Skin epidermis (tissue), 12 donors: ENCODE measurements at regions not wholly inside any gene's neighbourhood (a gene's known extent, or its start where the extent isn't known, plus 50 kb on each side); places are given as distances from the start of the nearest gene placed in this dataset.
"Not testable (repeated sequence)": the region's sequence is repeated elsewhere in the genome, so short reads cannot be mapped to it uniquely, and the experiment has no call there.

Experiments used
- H3K27ac ChIP-seq, 21 experiments: fragments of 200-600 bp; sonication (generic) in 11 of 21; one replicate each; pipeline ENCODE4 v1.5.0; 2020; ENCODE audit warnings: mild to moderate bottlenecking in 3 of 21, inconsistent platforms in 2 of 21, moderate library complexity in 2 of 21
- H3K4me3 ChIP-seq, 7 experiments: fragments of 200-600 bp; sonication (generic) in 2 of 7; one replicate each; pipeline ENCODE4 v1.5.0; 2020; ENCODE audit warnings: inconsistent platforms in 2 of 7, mild to moderate bottlenecking in 2 of 7, moderate library complexity in 1 of 7

- H3K27ac ChIP-seq, H3K4me3 ChIP-seq: not testable (repeated sequence)
Measured at GRCh38 chr2:131835022-131835421, 307.3 kb downstream of the CCDC74A start.

GRCh38 chr2:131835621-131836091 is 308.0 kb downstream of the CCDC74A start:
- H3K27ac ChIP-seq: no peak overlapping the region
- no peak overlapping the region for H3K4me3 ChIP-seq

- not testable (repeated sequence) for H3K27ac ChIP-seq, H3K4me3 ChIP-seq
Measured at GRCh38 chr2:131836116-131836515, 308.4 kb downstream of the CCDC74A start.

GRCh38 chr2:131844044-131844443 is 316.4 kb downstream of the CCDC74A start:
- not testable (repeated sequence) for H3K4me3 ChIP-seq

GRCh38 chr2:131856202-131856601 is 305.6 kb downstream of the ANKRD30BL start:
- H3K27ac ChIP-seq, H3K4me3 ChIP-seq: not testable (repeated sequence)

More at GRCh38 chr2:131844044-131844443, 316.4 kb downstream of the CCDC74A start:
- not testable (repeated sequence) for H3K27ac ChIP-seq

GRCh38 chr2:131858197-131858596 is 303.6 kb downstream of the ANKRD30BL start:
- H3K27ac ChIP-seq, H3K4me3 ChIP-seq: not testable (repeated sequence)
